NCI-H2227 (cell line): ENCODE measurements at regions not wholly inside any gene's neighbourhood (a gene's known extent, or its start where the extent isn't known, plus 50 kb on each side); places are given as distances from the start of the nearest gene placed in this dataset.
"Not testable (repeated sequence)": the region's sequence is repeated elsewhere in the genome, so short reads cannot be mapped to it uniquely, and the experiment has no call there.

Experiments used
- DNase-seq: peaks from one replicate; lab custom pipeline; 2025; ENCODE audit not compliant: unreplicated experiment; lab: John Stamatoyannopoulos, UW

DNA sequence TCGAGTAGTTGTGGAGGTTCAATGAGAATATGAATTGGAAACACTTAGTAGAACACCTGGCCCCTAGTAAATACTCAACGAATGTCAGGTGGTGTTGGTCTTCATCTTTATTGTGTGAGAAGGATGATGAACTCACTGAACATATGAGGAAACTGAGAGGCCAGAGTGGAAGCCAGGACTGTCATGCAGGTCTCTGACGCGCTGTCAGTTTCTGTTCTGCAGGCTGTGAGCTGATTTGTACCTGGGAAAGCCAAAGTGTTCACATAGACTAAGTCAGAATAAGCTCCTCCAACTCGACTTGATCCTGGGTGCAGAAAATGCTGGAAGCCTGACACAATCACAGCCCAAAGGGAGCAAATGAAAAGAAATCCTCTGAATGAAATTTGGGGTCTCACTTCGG, 222.2 kb downstream of the LY86 start:
- DNase-seq = no peak

DNA sequence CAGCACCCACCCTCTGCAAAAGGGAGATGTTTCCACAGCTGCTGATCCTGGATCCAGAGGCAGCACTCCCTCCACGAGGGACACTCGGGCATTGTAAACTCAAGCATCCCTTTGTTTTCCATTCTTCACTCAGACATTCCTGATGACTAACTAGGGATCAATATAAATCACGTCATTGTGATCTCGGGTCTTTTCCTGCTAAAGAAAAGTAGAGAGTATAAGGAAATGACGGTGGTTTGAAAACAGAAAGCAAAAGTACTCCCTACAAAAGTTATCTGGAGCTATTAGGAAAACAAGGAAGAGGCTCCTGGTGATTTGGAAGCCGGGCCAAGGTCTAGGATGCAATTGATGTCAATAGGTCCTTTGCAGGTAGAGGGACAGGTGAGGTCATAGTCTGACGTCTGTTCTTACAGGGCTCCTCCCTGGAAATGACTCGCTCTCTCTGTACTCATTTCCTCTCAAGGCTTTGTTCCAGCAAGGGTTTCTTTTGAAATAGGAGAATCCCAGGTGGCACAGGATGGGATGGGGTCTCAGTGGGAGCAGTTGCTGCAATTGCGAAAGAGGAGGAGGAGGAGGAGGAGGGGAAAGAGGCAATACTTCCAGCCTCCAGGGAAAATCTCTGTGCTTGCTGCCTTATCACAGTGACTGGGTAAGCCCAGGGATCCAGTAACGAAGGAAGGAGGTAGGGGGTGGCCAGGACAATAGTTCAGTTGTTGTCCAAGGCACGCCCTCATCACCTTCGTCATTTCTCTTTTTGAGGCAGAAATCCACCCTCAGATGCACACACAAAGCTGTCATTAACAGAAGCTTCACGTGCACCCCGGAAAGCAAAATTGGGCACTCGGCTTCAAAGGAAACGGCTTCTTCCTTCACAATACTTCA, 222.8 kb downstream of the LY86 start:
- peak; percentile 25 for DNase-seq

DNA sequence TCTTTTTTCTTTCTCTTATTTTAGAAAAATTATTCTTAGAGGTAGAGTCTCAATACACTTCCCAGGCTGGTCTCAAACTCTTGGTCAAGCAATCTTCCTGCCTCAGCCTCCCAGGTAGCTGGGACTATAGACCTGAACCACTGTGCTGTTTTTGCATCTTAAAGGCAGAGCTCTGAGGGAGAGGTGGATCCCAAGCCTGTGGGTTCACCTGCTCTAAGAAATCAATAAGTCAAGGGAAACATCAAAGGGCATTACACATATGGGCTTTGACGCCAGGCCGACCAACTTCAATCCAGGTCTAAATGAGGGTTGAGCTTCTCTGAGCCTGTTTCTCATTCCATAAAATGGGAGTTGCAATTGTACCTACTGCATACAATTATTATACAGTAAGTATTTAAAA, 223.9 kb downstream of the LY86 start:
- DNase-seq = no peak

DNA sequence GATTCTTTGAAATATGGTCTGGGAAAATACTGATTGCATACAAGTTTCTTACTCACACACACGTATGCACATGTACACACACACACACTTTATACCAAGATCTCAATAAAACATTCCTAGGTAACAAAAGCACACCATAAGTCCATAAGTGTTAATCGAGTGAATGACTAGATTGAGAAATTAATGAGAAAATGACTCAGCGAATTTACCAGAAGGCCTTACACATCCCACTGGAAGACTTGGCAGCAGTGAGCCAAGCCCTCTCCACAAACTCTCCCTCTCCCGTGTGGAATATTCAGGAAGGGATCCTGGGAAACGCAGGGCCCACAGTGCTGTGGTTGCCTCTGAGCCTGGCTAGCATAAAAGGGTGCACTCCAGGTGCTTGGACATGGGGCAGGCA, 227.2 kb downstream of the LY86 start:
- no peak for DNase-seq

DNA sequence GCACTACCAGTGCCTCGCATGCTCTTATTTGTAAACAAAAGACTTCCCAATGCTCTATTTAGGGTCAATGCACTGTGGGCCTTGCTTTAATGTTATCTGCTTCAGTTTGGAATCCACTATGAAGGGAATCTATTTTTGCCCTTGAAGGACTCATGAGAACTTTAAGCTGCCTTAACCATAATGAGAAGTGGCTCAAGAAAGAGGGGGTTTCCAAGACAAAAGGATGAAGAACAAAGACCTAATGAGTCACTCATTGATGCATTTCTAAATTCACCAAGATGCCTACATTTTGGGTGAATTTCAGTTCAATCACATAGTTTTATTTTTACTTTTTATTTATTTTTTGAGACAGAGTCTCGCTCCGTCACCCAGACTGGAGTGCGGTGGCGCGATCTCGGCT, 228.2 kb downstream of the LY86 start:
- no peak for DNase-seq

DNA sequence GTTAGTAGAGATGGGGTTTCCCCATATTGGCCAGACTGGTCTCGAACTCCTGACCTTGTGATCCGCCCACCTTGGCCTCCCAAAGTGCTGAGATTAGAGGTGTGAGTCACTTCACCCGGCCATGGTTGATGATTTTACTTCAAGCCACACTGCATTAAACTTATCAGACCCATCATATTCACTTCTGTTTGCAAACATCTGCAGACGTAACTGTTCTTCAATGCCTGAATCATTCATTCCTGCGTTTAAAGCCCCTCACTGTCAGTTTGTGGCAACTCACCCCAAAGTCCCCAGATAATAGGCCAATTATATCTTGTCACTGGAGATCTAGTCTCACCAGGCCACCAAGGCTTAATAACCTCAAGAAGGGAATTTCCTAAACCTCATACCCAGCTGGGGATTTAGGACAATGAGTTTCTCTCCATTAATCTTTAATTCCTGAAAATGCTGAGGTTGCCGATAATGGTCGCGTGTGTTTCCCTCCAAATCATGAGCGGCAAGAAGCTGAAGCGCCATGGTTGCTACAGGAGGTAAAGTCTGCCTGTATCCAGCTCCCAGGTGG, 229.6 kb downstream of the LY86 start:
- no peak for DNase-seq

DNA sequence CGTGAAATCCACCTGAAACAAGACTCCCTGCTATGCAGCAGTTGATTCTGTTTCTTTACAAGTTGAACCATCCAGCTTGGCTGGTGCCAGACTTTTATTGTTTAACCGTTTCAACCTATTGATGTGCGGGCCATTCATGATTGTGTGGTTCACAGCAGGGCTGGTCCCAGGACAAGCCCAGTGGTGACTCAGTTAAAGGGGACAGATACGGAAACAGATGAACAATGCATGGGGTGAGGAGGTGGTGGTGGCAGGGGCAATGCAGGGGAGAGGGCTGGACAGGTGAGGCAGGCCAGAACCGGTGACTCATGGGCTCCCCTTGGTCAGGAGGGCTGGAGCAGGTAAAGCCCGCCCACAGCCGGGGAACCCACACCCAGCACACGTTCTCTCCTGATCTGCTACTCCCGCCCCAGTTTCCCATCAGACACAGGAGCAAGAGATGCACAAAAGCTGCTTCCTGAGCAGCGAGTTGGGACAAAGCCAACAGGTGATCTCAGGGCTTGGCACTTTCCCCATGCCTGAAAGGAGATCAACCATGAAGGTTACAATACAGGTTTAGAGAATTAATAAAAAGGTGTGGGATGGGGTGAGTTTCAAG, 232.2 kb downstream of the LY86 start:
- DNase-seq = no peak

DNA sequence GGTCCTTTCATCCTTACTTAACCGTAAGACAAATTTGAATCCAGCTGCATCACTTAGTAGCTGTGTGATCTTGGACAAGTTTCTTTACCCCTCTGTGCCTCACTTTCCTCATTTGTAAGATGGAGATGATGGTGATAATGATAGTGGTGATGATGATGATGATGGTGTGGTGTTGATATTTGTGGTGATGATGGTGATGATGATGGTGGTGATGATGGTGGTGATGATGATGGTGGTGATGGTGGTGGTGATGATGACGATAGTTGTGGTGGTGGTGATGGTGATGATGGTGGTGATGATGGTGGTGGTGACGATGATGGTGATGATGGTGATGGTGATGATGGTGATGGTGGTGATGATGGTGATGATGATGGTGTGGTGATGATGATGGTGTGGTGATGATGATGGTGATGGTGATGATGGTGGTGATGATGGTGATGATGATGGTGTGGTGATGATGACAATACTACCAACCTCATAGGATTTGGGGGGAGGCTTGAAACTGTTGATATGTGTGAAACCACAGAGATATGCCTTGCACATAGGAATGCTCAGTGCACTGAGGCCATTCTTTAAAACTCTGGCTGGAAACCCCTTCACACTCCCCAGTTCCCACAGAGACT, 233.2 kb downstream of the LY86 start:
- DNase-seq = no peak

DNA sequence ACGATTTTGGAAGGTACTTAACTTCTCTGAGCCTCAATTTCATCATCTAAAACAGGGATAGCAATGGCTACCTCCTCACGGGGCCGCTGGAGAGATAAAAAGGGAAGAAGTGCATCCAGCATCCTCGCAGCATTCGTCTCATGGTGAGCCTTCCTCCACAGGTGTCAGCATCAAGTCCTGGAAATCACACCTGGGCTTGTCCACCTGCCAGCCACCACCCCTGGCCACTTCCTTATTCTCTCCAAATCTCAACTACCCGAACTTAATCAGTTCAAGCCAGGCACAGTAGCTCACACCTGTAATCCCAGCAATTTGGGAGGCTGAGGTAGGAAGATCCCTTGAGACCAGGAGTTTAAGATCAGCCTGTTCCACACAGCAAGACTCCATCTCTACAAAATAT, 234.5 kb downstream of the LY86 start:
- DNase-seq = no peak

DNA sequence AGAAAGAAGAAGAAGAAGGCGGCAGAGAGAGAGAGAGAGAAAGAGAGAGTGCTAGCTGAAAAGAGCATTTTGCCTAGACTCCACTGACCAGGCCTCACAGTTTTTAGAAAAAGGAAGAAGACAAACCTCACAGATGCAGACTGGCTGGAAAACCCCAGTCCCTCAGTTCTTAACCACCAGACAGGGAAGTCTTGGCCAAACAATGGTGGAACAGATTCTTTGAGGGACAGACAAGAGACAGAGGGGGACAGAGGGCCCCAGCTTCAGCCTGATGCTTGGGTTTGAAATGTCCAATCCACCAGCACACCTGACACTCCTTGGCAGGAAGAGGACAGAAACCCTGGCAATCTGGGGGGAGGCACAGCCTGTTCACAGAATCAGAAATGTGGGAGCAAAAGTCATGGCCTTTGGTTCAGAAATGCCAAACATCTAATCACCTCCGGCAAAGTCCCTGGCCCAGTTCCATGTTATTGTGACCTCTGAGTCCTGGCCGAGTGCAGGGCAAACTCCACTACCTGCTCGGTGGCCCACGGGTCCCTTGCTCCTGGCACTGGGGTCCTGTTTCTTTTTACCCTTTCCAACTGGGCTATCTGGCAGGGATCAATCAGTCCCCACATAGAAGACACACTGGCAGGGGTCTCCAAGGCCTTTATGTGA, 235.2 kb downstream of the LY86 start:
- no peak for DNase-seq

DNA sequence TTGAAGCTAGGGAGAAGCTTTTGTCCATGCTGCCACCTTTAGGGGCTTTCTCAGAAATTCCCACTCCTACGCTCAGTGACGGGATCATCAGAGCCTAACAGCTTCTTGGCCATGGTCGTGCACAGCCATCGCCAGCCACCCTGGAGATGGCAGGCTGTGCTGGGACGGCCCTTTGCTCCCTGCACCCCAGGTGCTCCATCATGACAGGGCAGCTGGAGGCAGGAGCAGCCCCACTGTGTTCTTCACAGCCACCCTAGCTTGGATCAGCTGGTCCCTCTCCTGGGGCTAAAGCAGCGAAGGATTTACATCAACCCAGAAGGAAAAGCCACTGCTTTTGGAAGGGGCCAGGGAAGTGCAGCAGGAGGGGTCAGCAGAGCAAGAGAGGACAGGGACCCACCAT, 235.9 kb downstream of the LY86 start:
- no peak for DNase-seq

DNA sequence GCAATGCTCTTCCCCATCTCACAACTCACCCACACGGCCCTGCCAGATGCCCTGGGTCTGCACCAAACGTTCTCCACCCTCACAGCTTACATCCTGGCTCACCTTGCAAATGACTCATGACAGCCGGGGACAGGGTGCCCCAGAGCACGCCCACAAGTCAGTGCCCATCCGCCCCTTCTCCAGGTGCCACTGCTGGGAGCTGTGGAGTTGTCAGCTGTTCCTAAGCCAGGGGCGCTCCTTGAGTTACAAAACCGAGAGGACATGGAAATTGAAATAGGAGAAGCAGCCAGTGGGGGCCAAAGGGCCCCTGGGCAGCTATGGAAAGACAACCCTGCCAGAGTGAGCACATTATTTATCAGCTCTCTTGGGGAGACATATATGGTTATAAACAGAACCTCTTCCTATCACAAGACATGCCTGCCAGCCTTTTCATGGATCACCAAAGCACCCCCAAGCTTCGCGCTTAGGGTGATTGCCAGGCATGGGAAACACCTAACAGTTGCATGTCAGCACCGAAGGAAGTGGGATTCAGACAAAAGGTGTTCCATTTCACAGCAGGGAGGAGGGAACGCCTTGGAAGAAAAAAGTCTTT, 236.8 kb downstream of the LY86 start:
- no peak for DNase-seq

DNA sequence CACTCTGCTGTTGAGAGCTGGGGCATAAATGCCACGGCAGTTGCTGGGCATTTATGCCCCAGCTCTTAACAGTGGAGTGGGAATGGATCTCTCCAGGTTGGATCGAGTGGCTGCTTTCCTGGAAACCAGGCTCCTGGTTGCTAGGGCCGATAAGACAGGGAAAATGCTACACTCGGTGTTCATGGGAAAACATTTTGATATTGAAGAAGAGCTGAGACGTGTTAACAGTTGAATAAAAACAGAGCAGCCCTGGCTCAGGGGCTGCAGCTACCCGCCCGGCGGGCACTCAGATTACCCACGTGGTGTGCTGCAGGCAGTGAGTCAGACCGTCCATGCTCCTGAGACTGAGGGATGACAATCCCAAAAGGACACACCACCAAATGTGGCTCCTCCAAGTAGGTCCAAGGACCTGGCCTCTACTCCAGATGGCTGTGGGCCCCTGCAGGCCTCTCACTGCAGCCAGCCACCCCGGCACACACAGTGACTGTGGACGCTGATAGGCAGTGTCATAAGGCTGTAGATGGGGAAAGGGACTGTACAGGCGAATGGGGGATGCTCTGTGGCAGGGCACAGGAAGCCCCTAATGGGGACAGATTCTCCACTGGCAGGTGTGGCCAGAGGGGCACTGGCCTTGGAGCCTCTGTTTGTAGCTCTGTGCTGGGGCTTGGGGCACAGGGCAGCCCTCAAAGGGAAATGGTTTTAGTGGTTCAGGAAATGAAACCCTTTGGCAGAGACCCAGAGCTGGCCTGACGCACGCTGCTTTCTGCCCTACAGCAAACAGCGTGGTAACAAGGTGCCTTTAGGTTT, 237.8 kb downstream of the LY86 start:
- DNase-seq = peak; percentile 26

DNA sequence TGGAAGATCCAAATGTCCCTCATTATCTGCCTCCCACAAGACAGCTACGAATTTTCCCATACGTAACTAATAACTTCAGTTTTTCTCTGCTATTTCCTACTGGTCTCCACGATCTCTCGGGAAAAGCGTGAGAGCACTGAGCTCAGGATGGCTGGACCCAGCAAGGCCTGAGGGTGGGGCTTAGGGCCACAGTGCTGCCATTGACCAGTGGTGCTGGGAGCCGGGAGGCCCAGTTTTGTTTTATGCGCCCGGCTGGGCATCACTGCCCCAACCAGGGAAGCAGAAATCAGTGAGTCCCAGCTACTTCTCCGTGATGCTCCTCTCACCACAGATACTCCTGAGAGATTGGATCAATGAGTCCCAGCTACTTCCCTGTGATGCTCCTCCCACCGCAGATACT, 238.4 kb downstream of the LY86 start:
- DNase-seq = no peak

DNA sequence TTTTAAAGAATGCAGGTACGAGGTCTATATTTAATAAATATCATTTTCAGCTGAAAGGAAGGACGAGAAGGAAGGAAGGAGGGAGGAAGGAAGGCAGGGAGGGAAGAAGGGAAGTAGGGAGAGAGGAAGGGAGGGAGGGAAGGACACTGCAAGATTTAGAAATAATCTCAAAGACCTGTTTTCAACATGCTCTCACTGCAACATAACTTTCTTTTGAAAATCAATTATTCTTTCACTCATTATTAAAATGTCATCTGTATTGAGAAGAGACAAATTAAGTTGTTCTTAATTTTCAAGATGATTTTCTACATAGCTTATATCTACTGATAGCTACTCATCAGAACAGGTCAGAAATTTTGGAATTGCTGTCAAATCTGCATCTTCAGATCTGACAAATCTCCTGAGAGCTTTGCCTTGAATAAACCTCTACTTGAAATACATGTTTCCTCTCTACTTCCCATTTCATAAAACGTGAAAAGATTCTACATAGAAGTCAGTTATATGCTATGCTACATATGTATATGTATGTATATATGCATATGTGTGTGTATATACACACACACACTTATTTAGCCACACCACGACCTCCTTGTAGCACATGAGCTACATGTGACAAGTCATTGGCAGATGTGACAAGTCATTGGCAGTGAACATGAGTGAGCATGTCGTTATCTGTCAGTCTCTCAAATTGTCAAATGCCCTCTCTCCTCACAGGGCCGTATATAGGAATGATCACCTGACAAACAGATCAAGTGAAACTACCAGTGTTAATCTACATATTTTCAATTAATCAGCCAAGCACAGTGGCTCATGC, 241.6 kb downstream of the LY86 start:
- no peak for DNase-seq

DNA sequence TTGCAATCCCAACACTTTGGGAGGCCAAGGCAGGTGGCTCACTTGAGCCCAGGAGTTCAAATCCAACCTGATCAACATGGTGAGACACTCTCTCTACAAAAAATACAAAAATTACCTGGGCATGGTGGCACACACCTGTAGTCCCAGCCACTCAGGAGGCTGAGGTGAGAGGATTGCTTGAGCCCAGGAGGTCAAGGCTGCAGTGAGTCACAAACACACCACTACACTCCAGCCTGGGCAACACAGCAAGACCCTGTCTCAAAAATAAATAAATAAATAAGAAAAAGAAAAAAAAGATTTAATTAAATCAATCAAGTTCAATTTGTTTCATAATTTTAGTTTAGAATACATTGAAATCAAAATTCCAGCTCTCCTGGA, 242.2 kb downstream of the LY86 start:
- DNase-seq = not testable (repeated sequence)

DNA sequence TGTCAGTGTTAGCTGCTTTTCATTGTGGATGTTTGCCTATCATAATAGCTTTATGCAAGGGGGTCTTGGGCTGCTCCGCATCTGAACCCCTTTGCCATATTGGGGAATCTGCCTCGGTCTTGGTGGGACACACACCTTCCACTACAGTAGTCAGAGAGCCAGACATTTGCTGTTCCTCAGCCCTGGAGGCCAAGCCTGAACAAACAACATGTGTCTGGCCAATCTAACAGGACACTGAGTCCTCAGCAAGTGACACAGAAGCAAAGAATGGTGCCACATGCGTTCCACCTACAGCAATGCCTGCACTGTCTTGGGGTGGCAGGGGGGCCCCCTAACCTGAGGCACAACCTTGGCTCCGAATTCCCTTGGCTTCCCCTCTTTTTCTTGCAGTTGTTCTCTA, 243.9 kb downstream of the LY86 start:
- DNase-seq = no peak

DNA sequence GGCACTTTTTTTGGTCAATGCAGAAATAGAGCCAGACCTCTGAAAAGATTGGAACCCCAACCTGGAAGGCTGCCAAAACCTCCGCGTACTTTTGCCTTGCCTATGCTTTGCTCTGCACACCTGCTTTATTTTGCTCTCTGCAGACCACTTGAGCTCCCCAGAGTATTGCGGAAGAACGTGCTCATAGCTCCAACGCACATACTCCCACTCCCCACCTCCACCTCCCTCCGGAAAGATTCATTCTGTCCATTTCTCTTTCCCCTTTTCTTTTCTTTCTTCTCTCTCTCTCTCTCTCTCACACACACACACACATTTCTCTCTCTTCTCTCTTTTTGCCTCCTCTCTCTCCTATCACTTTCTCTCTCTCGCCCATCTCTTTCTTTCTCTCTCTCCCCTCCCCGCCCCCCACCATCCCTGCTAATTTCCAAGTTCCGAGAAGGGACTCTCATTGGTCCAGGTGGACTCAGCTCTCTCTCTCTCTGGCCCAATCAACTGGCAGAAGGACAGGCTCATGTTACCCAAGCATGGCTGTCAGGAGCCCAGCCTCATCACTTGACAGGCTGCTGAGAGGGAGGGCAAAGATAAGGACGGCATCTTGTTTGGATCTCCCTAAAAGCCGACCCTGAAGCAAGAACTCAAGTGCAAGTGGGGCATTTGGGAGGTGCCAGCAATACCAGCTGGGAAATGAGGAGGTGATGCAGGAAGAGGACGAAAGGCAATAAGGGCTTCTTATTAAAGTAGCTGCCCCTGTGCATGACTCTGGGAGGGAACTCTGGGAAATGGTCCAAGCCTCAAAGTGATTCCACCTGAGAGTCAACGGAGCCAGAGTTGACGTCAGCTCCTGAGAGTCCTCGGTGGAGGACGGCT, 246.1 kb downstream of the LY86 start:
- DNase-seq = peak; percentile 73

DNA sequence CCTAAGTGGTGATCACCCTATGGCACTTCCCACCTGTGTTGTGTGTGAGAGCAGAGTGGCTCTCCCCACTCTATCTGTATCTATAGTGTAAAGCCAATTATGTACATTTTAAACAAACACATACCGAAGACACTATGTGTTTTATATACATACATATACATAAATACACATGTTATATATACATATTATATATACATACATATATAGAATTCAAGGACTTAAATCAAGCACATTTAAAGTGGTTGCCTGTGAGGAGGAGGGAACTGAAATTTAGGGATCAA, 246.6 kb downstream of the LY86 start:
- no peak for DNase-seq
